ENCODE measurements at regions not wholly inside any gene's neighbourhood (a gene's known extent, or its start where the extent isn't known, plus 50 kb on each side); places are given as distances from the start of the nearest gene placed in this dataset.

DNA sequence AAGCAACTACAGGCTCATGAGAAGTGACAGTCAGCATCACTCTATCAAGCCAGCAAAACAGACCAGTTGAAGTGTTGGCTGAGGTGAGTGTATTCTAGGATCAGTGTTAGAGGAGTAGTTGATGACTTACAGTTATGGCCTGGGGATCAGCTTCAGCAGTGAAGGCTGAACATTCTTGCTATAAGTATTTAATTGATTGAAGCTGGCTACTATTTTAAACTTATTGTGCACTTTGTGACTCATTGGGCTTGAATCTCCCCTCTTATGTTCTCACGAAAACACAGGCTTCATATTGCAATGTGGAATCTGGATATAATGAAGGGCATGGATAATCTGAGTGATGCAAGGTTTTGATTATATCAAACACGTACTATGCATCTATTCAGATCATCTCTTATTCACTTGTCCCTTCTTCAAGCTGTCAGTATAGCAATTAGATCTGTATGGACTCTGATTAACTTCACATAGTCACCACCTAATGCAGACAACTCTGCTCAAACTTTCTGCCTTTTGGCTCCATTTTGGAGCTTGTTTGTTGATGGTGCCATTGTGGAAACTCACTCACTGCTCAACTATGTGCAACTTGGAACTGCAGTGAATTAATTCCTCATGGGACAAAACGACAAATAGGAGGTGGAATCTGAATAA, 309.2 kb downstream of the SLC16A7 start:
- in situ Hi-C loops (cut with MboI; ENCODE audit: low sequenced_read_pairs, unreplicated experiment), result no loop called here
- DNase-seq (ENCODE audit: low spot score), result no peak
- TF ChIP-seq, protein P1, sequence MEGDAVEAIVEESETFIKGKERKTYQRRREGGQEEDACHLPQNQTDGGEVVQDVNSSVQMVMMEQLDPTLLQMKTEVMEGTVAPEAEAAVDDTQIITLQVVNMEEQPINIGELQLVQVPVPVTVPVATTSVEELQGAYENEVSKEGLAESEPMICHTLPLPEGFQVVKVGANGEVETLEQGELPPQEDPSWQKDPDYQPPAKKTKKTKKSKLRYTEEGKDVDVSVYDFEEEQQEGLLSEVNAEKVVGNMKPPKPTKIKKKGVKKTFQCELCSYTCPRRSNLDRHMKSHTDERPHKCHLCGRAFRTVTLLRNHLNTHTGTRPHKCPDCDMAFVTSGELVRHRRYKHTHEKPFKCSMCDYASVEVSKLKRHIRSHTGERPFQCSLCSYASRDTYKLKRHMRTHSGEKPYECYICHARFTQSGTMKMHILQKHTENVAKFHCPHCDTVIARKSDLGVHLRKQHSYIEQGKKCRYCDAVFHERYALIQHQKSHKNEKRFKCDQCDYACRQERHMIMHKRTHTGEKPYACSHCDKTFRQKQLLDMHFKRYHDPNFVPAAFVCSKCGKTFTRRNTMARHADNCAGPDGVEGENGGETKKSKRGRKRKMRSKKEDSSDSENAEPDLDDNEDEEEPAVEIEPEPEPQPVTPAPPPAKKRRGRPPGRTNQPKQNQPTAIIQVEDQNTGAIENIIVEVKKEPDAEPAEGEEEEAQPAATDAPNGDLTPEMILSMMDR (IDR thresholded peaks at IDR 0.05; ENCODE audit: borderline replicate concordance, control extremely low read depth, extremely low read depth, insufficient read depth, missing control alignments), result no peak

DNA sequence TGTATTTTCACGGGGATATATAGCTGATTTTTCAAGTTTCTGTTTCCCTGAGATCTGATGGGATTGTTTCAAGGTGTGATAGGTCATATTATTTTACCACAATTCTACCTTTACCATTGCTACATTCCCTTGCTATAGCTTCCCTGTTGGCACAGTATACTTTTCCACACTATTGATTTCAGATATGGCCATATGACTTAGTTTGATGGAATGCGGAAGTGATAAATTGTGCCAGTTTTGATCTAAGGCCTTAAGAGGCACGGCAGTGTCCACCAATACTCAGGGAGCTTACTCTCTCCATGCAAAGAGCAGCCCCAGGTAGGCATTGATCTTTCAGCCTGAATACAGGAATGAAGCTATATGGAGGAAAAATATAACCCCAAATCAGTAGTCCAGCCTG, 315.7 kb downstream of the SLC16A7 start:
- DNase-seq (ENCODE audit: low spot score), result no peak
- in situ Hi-C loops (cut with MboI; ENCODE audit: low sequenced_read_pairs, unreplicated experiment), result no loop called here
- TF ChIP-seq, protein P1 (IDR thresholded peaks at IDR 0.05; ENCODE audit: borderline replicate concordance, control extremely low read depth, extremely low read depth, insufficient read depth, missing control alignments), result no peak

DNA sequence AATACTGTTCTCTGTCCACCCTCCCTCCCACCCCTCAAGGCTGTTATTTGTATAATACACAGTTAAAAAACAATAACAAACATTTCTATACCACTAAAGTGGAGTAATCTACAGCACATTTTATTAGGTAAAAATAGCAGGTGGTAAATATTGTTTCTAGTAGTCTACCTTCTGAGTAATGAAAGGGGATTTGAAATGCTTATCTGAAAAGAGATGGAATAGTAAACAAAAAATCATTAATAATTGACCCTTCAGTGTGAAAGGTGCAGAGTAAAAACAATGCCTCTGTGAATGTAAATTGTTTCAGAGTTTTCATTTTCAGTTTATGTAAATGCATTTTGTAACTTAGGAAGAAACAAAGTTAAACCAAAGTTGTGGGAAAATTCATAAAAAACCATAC, 321.2 kb downstream of the SLC16A7 start:
- in situ Hi-C loops (cut with MboI; ENCODE audit: low sequenced_read_pairs, unreplicated experiment), result no loop called here
- DNase-seq (ENCODE audit: low spot score), result no peak
- TF ChIP-seq, protein P1 (IDR thresholded peaks at IDR 0.05; ENCODE audit: borderline replicate concordance, control extremely low read depth, extremely low read depth, insufficient read depth, missing control alignments), result no peak

DNA sequence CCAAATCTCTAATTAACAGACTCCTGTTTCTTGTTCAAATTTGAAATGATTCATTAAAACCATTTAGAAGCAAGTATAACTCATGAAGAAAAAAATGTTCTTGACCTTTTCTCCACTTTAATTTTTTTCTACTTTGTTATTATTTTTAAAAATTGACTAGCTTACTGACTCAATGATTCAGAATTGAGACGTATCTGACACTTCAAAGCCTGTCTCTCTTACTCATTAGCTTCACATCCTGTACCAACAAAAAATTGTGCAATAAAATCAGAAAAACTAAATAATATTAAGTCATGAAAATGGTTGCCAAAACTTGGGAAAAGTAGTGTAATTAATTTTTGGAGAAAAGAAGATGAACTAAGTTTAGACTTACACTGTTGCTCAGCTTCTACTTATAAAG, 331.2 kb downstream of the SLC16A7 start:
- TF ChIP-seq, protein P1 (IDR thresholded peaks at IDR 0.05; ENCODE audit: borderline replicate concordance, control extremely low read depth, extremely low read depth, insufficient read depth, missing control alignments), result no peak
- in situ Hi-C loops (cut with MboI; ENCODE audit: low sequenced_read_pairs, unreplicated experiment), result no loop called here
- no peak for DNase-seq (ENCODE audit: low spot score)

DNA sequence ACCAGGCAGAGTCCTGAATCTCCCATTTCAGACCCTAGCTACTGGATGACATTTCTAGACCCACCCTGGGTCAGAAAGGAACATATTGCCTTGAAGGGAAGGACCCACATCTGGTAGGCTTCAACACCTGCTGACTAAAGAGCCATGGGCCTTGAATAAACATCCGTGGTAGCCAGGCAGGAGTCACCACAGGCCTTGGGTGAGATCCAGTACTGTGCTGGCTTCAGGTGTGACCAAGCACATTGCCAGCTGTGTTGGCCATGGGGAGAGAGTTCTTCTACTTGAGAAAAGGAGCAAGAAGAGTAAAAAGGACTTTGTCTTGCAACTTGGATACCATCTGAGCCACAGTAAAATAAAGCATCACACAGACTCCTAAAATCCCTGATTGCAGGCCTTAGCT, 332.6 kb downstream of the SLC16A7 start:
- in situ Hi-C loops (cut with MboI; ENCODE audit: low sequenced_read_pairs, unreplicated experiment), result no loop called here
- DNase-seq (ENCODE audit: low spot score), result no peak
- TF ChIP-seq, protein P1 (IDR thresholded peaks at IDR 0.05; ENCODE audit: borderline replicate concordance, control extremely low read depth, extremely low read depth, insufficient read depth, missing control alignments), result no peak

DNA sequence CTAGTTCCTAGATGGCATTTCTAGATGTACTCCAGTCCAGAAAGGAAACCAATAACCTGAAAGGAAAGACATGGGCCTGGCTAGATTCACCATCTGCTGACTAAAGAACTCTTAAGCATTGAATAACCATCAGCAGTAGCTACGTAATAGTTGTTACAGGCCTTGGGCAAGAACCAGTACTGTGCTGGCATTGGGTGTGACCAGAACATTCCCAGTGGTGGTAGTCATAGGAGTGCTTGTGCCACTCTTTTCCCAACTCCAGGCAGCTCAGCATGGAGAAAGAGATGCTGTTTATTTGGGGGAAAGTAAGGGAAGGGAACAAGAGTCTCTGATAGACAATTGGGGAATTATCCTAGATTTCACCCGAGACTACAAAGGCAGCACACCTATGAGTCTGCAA, 333.3 kb downstream of the SLC16A7 start:
- TF ChIP-seq, protein P1 (IDR thresholded peaks at IDR 0.05; ENCODE audit: borderline replicate concordance, control extremely low read depth, extremely low read depth, insufficient read depth, missing control alignments), result no peak
- in situ Hi-C loops (cut with MboI; ENCODE audit: low sequenced_read_pairs, unreplicated experiment), result no loop called here
- no peak for DNase-seq (ENCODE audit: low spot score)

All from GM13976 (cell line).